ENCODE measurements at regions not wholly inside any gene's neighbourhood (a gene's known extent, or its start where the extent isn't known, plus 50 kb on each side); places are given as distances from the start of the nearest gene placed in this dataset.

DNA sequence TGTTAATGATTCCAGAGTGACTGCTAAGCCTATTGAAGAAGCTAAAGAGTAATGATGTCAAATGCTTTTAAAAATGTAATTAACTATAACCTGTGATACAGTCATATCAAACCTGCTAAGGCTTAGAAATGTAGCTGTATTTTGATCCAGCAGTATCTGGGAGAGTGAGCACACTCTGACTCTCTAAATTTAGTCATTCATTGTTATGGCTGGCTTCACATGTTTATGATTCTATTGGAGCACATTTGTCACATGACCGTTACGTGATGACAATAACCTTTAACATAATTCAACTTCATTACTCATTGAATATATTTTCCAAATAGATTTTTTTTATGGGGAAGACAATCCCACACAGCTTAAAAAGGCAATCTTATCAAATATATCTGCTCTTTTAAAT is 587.1 kb downstream of the LMO4 start:
- no peak for DNase-seq

- DNase-seq: no peak
Observed at GRCh38 chr1:87916965-87917364, 588.3 kb downstream of the LMO4 start.

- DNase-seq: no peak
Observed at GRCh38 chr1:87918398-87918797, 589.7 kb downstream of the LMO4 start.

- no peak for DNase-seq
Observed at GRCh38 chr1:87922885-87923284, 594.2 kb downstream of the LMO4 start.

DNA sequence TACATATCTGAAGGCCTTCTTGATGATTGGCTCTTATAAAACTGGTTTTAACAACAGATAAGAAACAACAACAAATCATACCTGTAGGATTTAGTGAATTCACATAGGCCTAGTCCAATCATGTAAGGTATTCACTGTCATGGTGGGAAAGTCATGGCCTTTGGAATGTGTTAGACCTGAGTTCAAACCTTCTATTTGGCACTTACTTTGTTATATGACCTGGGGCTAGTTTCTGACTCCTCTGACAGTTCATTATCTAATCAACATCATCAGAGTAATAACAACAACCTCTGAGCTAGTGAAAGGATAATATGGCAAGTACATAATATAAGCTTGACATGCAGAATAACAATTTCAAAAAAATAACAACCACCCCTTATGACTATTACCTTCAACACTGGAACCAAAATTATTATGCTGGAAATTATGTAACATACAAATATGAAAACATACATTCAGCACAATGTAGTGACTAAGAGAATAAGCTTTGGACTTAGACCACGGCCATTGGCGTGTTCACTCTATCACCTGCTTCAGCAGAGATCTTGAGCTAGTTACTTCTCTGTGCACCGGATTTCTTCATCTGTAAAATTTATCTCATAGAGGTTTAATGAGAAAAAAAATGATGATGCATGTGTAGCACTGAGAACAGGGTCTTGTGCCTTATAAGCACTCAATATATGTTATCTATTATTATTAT is 597.6 kb downstream of the LMO4 start:
- DNase-seq: no peak

DNA sequence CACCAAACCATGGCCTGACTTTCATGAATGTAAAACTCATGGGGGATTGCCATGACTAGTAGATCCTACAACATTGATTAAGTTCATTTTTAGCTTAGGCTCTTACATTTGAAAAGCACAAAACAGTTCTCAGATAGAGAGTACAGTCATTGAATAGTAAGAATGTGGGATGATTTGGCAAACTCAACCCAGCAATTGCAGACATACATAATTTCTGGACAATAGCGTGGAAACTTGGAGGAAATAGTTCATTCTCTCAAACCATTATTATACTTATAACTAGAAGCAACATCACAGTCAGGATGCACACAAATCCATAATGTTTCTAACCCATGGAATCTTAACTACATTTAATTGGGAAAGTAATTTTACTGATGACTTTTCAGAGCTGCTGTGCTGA is 598.2 kb downstream of the LMO4 start:
- DNase-seq: no peak

DNA sequence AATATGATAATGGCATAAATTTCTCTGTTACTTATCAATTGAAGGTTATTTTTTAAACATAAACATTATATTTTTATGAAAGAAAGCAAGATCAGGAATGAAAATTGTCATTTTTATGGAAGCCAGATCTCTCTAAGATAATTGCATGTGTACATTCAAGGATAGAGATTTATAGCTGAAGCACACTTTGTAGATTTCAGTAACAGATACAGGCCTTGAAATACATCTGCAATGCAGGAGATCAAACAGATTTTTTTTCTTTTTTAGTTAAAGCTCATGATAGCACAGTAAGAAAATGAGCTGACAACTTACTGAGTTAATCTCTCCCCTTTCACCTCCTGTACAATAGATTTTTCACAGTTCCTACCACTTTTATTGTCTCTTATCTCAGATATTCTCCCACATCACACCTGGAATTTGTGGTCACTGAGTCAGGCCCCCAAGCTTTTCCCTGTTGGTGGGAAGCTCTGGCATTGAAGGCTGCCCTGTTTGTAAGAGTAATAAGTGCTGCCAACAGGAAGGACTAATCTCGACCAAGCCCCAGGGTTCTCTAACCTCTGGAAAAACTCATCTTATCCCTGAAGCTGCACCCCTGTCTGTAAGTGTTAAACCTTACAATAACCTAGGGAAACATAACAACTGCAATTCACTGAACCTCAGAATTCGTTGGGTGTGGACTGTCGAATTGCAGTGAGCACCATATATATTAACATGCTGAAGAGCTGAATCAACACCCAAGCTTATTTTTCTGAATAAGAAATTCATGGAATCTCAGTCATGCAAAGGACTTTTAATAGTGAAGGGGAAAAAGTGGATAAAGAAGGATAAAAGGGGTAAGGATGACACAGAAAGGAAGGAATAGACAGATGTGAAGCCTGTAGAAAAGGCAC is 599.0 kb downstream of the LMO4 start:
- no peak for DNase-seq

GRCh38 chr1:87928623-87929022 is 599.9 kb downstream of the LMO4 start:
- no peak for DNase-seq

- no peak for DNase-seq
Observed at GRCh38 chr1:87929906-87930305, 601.2 kb downstream of the LMO4 start.

DNA sequence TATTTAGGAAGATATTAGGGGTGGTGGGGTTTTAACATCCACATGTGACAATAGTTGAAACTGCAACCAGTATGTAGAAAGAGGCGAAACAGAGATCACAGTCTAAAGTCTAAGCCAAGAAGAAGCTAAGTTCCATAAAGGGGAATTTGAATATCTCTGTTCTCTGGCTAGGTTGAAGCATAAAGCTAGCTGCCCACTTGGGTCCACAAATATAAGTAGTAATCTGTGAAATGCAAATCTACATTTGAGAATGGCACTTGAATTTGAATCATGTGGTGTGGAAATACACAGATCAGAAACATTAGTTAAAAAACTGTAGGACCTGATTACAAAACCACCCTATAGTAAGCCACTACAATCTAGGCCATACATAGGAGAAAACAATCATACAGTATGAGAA is 602.1 kb downstream of the LMO4 start:
- no peak for DNase-seq

DNA sequence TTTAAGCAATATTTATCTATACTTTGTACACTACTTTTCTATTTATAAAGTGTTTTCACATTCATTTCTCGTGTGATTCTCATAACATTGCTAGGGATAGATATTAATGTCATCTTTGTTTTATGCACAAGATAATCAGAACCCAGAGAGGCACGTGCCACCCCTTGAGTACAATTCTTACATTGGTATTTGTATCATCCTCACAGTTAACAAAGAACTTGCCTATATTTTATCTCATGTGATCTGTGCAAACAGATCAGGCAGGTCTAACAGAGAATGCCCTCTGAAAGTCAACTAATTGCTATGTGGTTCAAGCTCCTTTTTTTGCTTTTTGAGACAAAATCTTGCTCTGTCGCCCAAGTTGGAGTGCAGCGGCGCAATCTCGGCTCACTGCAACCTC is 604.5 kb downstream of the LMO4 start:
- DNase-seq: no peak

- no peak for DNase-seq
Observed at GRCh38 chr1:87935130-87935529, 606.5 kb downstream of the LMO4 start.

DNA sequence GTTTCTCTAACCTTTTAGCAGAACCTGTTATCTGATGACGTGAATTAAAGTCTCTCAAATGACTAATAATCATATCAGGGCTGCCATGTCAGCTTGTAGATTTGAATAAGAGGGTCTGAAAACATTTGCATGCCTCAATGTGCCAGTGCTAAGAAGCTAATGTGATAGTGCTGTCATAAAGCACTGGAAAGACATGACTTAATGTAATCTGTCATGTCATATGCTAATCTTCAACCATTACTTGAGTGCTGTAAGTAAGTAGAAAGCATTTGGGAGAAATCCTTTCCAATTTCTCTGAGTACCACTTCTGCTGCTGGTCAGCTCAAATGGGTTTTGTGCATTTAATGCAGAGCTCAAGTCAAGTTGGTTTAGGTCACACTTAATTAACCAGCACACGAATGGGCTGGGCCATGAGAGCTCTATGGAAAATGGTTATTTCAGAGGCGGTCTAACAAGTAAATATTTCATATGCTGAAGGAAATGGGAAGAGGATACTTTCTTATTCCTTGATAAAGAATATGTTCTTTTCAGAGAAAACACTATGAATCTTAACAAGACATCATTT is 609.2 kb downstream of the LMO4 start:
- DNase-seq: no peak

- DNase-seq: no peak
Observed at GRCh38 chr1:87938631-87939030, 610.0 kb downstream of the LMO4 start.

DNA sequence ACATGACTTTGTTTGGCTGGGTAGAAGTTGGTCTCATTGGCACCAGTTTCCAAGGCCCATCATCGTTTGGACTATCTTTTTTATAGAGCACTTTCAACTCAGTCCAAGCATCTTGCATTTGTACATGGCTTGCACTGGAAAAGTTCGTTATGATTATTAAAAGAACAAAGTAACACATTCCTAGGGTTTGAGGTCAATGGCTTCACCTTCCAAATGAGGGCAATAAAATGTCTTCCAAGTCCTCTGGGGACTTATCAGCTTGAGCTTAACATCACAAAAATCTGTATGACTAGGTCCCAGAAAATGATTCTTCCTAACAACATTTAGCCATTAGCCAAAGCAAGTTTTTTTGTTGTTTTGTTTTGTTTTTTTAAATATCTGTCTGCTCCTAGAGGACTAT is 610.8 kb downstream of the LMO4 start:
- no peak for DNase-seq

GRCh38 chr1:87940421-87940820 is 611.7 kb downstream of the LMO4 start:
- no peak for DNase-seq

GRCh38 chr1:87941337-87941946 is 612.8 kb downstream of the LMO4 start:
- no peak for DNase-seq

- no peak for DNase-seq
Observed at GRCh38 chr1:87942165-87942564, 613.5 kb downstream of the LMO4 start.

DNA sequence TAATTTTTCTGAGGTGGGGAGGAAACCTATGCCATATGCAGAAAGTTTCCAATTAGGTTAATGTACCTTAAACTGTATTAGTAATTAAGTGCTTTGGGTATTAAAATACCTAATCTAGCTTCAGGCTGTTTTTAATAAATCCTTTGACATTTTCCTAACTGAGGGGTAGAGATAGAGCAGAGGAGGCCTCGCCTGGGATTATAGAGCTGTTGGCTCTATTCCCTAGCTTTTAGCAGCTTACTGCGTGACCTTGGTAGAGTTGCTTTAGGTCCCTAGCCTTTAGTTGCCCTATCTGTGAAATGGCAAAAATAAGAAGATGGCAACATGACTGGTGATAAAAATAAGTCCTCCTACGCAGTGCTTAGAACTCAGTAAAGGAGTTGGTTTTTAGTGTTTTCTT is 621.0 kb downstream of the LMO4 start:
- DNase-seq: no peak

DNA sequence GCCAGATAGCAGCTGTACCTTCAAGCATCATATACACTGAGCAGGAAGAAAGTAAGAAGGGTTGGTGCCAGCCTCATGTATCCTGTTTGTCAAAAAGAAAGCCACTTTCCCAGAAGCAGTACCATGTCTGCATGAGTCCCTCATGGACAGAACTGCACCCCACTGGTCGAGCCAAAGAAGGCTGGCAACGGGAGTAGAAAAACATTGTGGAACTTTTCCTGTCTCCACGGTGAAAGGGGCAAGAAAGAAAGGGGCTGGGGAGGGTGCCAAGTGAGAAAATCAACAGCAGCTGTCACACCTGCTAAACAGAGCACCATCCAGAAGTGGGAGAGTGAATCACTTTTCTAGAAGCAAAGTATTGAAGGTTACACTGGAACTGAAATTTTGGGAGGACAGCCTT is 621.7 kb downstream of the LMO4 start:
- DNase-seq: peak in 7 of 56 donors; percentile 0 to 20 (median 5)

GRCh38 chr1:87951409-87951808 is 622.7 kb downstream of the LMO4 start:
- no peak for DNase-seq

DNA sequence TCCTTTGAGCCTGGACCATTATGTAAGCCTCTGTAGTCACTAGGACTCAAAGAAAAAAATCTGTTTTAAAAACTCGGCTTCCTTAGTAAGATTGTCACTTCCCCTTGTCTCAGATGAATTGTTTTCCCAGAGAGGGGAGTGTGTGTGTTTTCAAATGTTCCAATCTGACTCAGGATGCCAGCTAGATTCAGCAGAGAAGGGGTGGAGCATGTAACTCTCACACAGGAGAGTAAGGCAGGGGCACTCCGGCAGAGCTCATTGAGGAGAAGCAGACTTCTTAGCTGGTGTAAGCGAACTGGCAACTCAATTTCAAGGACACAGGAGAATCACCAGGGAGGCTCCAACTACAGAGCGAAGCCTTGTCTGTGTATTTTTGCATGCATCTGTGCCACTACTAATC is 623.2 kb downstream of the LMO4 start:
- no peak for DNase-seq
